OCI-LY7 (cell line): ENCODE measurements at regions not wholly inside any gene's neighbourhood (a gene's known extent, or its start where the extent isn't known, plus 50 kb on each side); places are given as distances from the start of the nearest gene placed in this dataset.

Experiments used
- BruUV-seq: library from RNA; stranded (reverse); fragments of 400-500 nt; replicated peaks from 2 replicates; lab custom pipeline; 2021; lab: Mats Ljungman, UMichigan
- CTCF ChIA-PET: fragments of 300-600 bp; sonication (Branson Sonifier 250); formaldehyde crosslinking; loops from one replicate; lab custom pipeline; 2022; ENCODE audit warnings: antibody characterized with exemption; ENCODE audit not compliant: unreplicated experiment; lab: Charles Lee
- POLR2A ChIA-PET: fragments of 300-600 bp; sonication (Branson Sonifier 250); formaldehyde crosslinking; loops from one replicate; lab custom pipeline; 2022; ENCODE audit warnings: antibody characterized with exemption; lab: Charles Lee
- DNase-seq: peaks from one replicate; pipeline ENCODE4 v3.0.0-alpha.2; 2015; ENCODE audit warnings: low spot score
- H2AFZ ChIP-seq: fragments of 200-600 bp; sonication (generic), shearing (Covaris generic); 2 replicates; pipeline ENCODE4 v1.6.1; 2014; ENCODE audit warnings: mild to moderate bottlenecking, antibody characterized with exemption, low read length, moderate library complexity
- H3K27ac ChIP-seq: fragments of 200-600 bp; sonication (generic); 2 replicates; pipeline ENCODE4 v1.5.1; 2014; ENCODE audit warnings: mixed run types, low read depth, mild to moderate bottlenecking, moderate library complexity, low read length, inconsistent platforms; ENCODE audit not compliant: poor library complexity, severe bottlenecking
- H3K36me3 ChIP-seq: fragments of 200-600 bp; sonication (generic); 2 replicates; pipeline ENCODE4 v1.6.1; 2014; ENCODE audit warnings: mild to moderate bottlenecking, antibody characterized with exemption, low read length, moderate library complexity, mixed read lengths; ENCODE audit not compliant: insufficient read depth
- H3K4me1 ChIP-seq: fragments of 200-600 bp; sonication (generic); 2 replicates; pipeline ENCODE4 v1.5.1; 2014; ENCODE audit warnings: mild to moderate bottlenecking, low read length; ENCODE audit not compliant: insufficient read depth, poor library complexity, severe bottlenecking
- H3K4me2 ChIP-seq: fragments of 200-600 bp; sonication (generic); 2 replicates; pipeline ENCODE4 v1.6.1; 2014; ENCODE audit warnings: mild to moderate bottlenecking, low read length
- H3K4me3 ChIP-seq: fragments of 200-600 bp; sonication (generic); 2 replicates; pipeline ENCODE4 v1.5.1; 2014; ENCODE audit warnings: mild to moderate bottlenecking, low read depth, low read length; ENCODE audit not compliant: poor library complexity, severe bottlenecking
- H3K79me2 ChIP-seq: fragments of 200-600 bp; sonication (generic); 2 replicates; pipeline ENCODE4 v1.6.1; 2016; ENCODE audit warnings: low read depth, mild to moderate bottlenecking, low read length, moderate library complexity, mixed read lengths; ENCODE audit not compliant: insufficient read depth
- H3K9me2 ChIP-seq: fragments of 200-600 bp; sonication (generic); 2 replicates; pipeline ENCODE4 v1.6.1; 2016; ENCODE audit warnings: mild to moderate bottlenecking, low read length, mixed read lengths; ENCODE audit not compliant: insufficient read depth
- H3K9me3 ChIP-seq: fragments of 200-600 bp; sonication (generic); 2 replicates; pipeline ENCODE4 v1.6.1; 2014; ENCODE audit warnings: mild to moderate bottlenecking, mixed run types, low read length, mixed read lengths
- H4K20me1 ChIP-seq: fragments of 200-600 bp; sonication (generic); 2 replicates; pipeline ENCODE4 v1.6.1; 2014; ENCODE audit warnings: mild to moderate bottlenecking, antibody characterized with exemption, low read length, moderate library complexity, mixed read lengths; ENCODE audit not compliant: insufficient read depth
- EZH2phosphoT487 ChIP-seq: fragments of 200-600 bp; sonication (generic); IDR thresholded peaks from 2 replicates; pipeline ENCODE4 v1.6.1; 2018; ENCODE audit warnings: low read depth, borderline replicate concordance, mild to moderate bottlenecking, mixed run types, antibody characterized with exemption, low read length, moderate library complexity, mixed read lengths
- intact Hi-C: fragments of 100-400 bp; cut with micrococcal nuclease; formaldehyde crosslinking; loops from one replicate; pipeline ENCODE4 v1.10.0; 2022; ENCODE audit not compliant: unreplicated experiment
- TF ChIP-seq, protein P1 (sequence below): fragments of 200-600 bp; sonication (generic); conservative IDR thresholded peaks from 2 replicates; pipeline ENCODE4 v1.5.1; 2014; ENCODE audit warnings: mild to moderate bottlenecking, antibody characterized with exemption, low read length, moderate library complexity, mixed read lengths

DNA sequence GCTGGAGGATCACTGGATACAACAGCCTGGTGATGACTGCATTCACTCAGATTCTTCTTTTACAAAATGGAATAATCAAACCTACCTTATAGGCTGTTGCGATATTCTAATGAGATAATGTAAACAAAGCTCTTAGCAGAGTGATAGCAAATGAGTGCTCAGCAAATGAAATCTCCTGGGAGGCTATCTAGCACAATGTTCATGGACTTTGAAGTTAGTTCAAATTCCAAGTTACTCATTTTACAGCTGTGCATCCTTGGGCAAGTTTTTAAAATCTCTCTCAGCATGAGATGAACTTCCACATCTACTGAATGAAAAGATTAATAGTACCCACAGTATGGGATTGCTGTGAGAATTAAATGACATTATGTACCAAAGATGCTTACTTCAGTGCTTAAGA, 80.8 kb upstream of the PAPPA2 start:
- Histone ChIP-seq H4K20me1 (no peaks in the 10 kb centered on the region), H3K9me3 (no peaks in the 10 kb centered on the region), H3K79me2 (no peaks in the 10 kb centered on the region), H3K4me2 (no peak overlapping the region), H3K27ac (no peak overlapping the region), H3K36me3 (no peaks in the 10 kb centered on the region), H2AFZ (no peak overlapping the region), H3K4me3 (no peak overlapping the region), H3K9me2 (no peaks in the 10 kb centered on the region), H3K4me1 (no peaks in the 10 kb centered on the region)
- DNase-seq = no peak
- TF ChIP-seq, protein P1, sequence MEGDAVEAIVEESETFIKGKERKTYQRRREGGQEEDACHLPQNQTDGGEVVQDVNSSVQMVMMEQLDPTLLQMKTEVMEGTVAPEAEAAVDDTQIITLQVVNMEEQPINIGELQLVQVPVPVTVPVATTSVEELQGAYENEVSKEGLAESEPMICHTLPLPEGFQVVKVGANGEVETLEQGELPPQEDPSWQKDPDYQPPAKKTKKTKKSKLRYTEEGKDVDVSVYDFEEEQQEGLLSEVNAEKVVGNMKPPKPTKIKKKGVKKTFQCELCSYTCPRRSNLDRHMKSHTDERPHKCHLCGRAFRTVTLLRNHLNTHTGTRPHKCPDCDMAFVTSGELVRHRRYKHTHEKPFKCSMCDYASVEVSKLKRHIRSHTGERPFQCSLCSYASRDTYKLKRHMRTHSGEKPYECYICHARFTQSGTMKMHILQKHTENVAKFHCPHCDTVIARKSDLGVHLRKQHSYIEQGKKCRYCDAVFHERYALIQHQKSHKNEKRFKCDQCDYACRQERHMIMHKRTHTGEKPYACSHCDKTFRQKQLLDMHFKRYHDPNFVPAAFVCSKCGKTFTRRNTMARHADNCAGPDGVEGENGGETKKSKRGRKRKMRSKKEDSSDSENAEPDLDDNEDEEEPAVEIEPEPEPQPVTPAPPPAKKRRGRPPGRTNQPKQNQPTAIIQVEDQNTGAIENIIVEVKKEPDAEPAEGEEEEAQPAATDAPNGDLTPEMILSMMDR = no peak
- no peak for TF ChIP-seq EZH2phosphoT487
- POLR2A ChIA-PET = no interaction called here
- no TSS peak for BruUV-seq
- CTCF ChIA-PET = no interaction called here
- intact Hi-C loops = no loop called here

DNA sequence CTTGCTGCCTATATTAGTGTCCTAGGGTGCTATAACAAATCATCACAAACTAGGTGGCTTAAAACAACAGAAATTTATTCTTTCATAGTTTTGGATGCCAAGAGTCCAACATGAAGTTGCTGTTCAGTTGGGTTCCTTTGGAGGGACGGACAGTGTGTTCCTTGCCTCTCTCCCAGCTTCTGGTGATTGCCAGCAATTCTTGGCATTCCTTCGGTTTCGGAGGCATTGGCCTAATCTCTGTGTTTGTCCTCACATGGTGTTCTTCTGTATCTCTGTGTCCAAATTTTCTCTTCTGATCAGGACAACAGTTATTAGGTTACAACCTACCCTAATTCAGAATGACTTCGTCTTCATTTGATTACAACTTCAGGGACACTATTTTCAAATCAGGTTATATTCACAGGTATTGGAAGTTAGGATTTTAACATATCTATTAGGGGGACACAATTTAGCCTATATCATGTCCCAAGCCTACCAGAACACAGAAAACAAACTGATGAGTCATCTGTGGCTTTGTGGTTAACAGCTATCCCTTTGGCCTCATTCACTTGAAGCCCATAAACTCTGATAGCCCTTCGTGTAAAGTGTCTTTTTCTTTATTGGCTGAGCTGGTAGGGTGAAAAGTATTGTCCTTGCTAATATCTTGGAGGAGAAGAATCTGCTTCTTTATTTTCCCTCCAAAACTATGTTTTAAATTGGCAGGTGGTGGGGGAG, 83.2 kb upstream of the PAPPA2 start:
- Histone ChIP-seq H3K4me2 (no peak overlapping the region), H3K4me3 (no peak overlapping the region), H3K9me3 (no peaks in the 10 kb centered on the region), H3K36me3 (no peaks in the 10 kb centered on the region), H4K20me1 (no peaks in the 10 kb centered on the region), H3K9me2 (no peaks in the 10 kb centered on the region), H3K79me2 (no peaks in the 10 kb centered on the region), H3K27ac (no peak overlapping the region), H2AFZ (no peak overlapping the region), H3K4me1 (no peaks in the 10 kb centered on the region)
- no TSS peak for BruUV-seq
- no peak for DNase-seq
- intact Hi-C loops = loop anchor here (5.0 to 10.0 kb wide), 2 partner anchors 88 to 505 kb away; no protein-coding TSS in a partner anchor
- TF ChIP-seq, protein P1 = no peak
- TF ChIP-seq EZH2phosphoT487 = no peak
- CTCF ChIA-PET = no interaction called here
- POLR2A ChIA-PET = interaction anchor here (0.7 to 1.3 kb wide), 2 partner anchors 33 to 41 kb away, joined by 3 to 4 read pairs; no protein-coding TSS in a partner anchor

DNA sequence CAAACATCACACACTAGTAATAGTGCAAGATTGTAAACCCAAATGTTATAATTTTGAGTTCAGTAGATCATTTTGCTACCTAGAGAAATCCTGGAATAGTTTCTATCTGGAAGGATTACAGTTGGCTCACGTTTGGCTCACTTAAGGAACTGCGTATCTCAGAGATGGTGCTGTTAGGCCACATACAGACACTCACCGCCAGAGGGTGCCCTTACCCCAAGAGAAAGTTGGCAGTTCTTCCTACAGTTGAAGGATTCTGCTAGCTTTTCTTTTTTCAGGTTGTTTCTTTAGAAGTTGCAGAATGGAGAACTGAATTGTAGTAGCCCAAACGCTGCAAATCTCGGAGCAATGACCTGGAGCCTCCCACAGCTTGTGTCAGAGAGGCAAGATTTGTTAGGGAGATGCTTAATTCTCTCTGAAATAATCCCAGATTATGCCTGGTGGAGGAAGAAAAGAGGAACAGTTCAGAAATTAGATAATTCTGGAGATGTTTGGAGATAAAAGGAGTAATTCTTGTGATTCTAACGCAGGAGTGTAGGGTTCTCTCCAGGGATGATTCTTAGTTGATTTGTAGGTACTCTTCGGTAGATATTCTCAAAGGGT, 87.9 kb upstream of the PAPPA2 start:
- Histone ChIP-seq H3K9me3 (no peaks in the 10 kb centered on the region), H3K9me2 (no peaks in the 10 kb centered on the region), H3K4me3 (no peak overlapping the region), H3K79me2 (no peaks in the 10 kb centered on the region), H3K4me2 (no peak overlapping the region), H3K36me3 (no peaks in the 10 kb centered on the region), H3K4me1 (no peaks in the 10 kb centered on the region), H2AFZ (no peak overlapping the region), H3K27ac (no peak overlapping the region), H4K20me1 (no peaks in the 10 kb centered on the region)
- CTCF ChIA-PET = no interaction called here
- intact Hi-C loops = loop anchor here (1.0 to 10.0 kb wide), 3 partner anchors 92 to 510 kb away; no protein-coding TSS in a partner anchor
- no TSS peak for BruUV-seq
- POLR2A ChIA-PET = no interaction called here
- DNase-seq = peak; percentile 71
- TF ChIP-seq, protein P1 = peak; percentile 97
- TF ChIP-seq EZH2phosphoT487 = no peak
